Hippocampal formation (tissue), 2 donors: ENCODE measurements at regions not wholly inside any gene's neighbourhood (a gene's known extent, or its start where the extent isn't known, plus 50 kb on each side); places are given as distances from the start of the nearest gene placed in this dataset.

Source experiments
- DNase-seq, 2 donors: peaks; one replicate each; lab custom pipeline; 2025; lab: John Stamatoyannopoulos, UW

DNA sequence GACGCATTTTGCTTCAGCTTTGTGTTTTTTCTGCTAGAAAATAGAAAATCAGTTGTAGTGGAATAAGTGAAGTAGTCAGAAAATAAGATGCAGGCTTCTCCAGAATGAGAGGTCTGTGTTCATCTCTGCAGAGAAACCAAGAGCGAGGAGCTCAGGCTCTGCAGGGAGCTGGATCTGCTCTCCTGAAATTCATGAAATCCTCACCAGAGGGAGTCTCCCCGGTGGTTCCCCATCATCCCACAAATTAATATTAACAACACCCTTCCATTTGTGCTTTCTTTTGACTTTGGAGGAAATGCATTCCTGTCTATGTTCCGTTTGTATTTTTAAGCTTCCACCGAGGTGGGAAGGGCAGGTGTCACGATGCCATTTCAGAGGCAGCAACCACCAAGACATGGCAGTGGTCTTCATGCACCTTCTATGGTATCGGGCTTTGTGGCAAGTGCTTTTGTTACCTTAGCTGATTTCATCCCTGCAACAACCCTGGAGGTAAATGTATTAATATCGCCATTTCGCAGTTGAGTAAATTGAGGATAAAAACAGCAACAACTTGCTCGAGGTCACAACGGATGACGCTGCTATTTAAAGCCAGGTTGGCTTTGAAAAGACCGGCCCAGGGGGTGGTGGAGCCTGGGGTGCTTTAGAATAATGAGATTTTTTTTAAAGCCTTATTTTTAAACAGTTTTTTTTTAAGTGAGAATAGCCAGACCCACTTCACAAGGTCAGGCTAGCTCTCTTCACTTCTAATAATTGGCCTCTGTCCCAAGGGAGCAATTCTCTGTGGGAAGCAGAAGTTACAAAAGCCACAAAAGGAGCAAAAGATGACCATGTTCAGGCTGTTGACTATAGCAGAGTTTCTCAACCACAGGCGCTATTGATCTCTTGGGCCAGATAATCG, 367.6 kb upstream of the ERCC4 start:
- DNase-seq, result no peak

DNA sequence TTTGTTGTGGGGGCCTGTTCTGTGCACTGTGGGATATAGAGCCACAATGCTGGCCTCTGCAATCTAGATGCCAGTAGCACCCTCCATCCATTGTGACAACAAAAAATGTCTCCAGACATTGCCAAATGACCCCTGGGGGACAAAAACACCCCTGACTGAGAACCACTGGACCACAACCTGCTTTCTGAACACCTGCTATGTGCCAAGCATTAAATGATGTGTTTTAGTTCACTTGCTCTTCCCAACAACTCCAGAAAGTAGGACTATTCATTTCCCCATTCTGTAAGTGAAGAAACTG, 367.0 kb upstream of the ERCC4 start:
- DNase-seq, result no peak

- DNase-seq, result no peak
These were observed 366.4 kb upstream of the ERCC4 start for GRCh38 chr16:13553453-13553985.

DNA sequence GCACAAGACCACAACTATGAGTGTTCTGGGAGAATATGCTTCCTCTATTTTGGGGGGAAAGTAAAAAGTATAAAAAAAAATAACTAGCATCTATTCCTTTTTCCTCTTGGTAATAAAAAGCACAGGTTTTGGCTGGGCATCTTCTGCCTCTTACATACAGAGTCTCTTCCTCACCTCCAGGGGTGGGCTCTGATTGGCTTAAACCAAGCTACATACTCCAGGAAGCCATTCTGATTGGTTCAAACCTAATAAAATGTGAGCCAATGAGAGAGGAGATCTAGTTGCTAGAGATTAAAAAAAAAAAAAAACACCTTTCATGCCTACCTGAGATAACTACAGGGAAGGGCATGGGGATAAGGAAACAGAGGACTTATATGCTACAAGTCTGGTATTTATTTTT, 365.9 kb upstream of the ERCC4 start:
- no peak for DNase-seq

- DNase-seq, result no peak
These were observed 365.3 kb upstream of the ERCC4 start for GRCh38 chr16:13554643-13555042.

- DNase-seq, result no peak
These were observed 362.5 kb upstream of the ERCC4 start for GRCh38 chr16:13557418-13557817.

DNA sequence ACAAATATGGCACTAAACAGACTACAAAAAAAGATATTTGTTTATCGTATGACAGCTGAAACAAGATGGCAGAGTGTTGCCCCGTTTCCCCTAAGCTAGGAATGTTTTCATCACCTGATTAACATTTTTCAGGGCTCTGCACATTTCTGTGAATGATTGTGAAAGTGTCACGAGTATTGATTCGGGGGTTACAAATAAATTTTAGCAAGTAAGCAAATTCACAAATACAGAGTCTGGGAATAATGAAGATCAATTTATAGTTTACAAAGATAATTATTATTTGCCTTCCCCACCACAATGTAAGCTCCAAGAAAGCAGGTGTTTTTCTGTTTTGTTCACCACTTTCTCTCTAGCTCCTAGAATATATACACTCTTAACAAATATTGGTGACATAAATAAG, 361.2 kb upstream of the ERCC4 start:
- DNase-seq, result no peak

GRCh38 chr16:13559624-13560023, 360.3 kb upstream of the ERCC4 start:
- DNase-seq, result no peak

DNA sequence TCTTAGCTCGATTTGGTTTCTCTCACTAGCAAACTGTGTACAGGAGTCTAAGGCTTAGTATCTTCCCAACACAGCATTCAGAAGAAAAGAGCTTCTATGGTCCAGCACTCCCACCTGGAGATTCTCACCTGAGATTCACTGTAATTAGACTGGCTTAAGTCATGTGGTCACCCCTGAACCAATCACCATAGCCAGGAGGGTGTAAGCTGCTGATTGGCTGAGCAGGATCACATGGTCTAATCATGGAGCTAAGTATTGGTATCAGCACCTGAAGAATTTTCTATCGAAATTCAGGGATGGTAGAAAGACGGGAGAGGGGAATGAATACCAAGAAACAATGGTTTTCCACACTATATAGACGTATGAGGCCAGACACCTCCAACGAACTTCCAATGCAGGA, 359.8 kb upstream of the ERCC4 start:
- no peak for DNase-seq

DNA sequence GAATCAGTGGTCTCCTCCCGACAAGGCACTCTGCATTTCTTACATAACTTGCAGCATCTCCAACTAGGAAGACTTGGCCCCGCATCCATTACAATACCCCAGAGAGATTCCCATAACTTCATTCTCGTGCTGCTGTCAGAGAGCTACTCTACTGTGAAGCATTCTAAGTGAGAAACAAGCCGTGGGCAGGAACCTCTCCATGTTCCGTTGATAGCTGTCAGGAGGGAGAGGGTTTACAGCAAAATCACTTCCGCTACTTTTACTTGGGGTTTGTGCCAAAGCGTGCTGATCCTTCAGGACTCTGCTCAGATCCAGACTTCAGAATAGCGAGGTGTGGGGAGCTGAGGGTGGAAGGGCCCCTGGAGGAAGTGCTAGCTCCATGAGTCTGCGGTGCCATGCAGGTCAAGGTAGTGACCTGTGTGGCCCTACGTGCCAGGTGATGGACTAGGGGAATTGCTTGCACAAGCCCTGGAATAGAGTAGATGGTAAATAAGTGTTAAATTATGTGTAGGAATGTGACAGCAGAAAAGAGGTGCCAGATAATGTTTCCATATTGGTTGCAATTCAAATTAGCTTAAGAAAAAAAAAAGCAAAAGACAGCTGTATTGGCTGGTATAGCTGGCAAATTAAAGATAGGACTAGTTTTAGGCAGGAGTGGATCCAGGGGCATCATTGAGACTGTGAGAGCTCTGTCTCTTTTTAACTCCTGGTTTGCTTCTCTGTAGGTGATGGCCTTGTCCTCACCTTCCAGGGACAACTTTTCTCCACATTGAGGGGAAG, 358.5 kb upstream of the ERCC4 start:
- DNase-seq, result no peak

- no peak for DNase-seq
These were observed 351.2 kb upstream of the ERCC4 start for GRCh38 chr16:13568803-13569202.

DNA sequence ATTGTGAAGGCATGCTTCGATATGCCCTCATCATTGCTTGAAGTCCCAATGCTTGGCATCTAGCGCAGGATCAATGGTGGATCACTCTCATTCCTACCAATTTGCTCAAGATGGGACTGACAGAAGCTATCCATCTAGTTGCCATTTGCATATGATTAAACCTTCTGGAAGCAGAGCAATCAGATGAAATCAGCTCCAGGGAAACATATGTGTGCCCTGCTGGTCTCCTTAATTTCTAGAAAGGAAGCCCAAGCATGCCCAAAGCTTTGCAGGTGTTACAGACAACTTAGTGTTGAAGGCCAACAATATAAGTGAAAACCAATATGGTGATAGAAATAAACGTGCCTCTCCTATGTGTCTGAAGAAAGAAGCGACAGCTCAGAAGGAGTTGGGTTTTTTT, 350.0 kb upstream of the ERCC4 start:
- no peak for DNase-seq

- no peak for DNase-seq
These were observed 348.9 kb upstream of the ERCC4 start for GRCh38 chr16:13571036-13571435.

DNA sequence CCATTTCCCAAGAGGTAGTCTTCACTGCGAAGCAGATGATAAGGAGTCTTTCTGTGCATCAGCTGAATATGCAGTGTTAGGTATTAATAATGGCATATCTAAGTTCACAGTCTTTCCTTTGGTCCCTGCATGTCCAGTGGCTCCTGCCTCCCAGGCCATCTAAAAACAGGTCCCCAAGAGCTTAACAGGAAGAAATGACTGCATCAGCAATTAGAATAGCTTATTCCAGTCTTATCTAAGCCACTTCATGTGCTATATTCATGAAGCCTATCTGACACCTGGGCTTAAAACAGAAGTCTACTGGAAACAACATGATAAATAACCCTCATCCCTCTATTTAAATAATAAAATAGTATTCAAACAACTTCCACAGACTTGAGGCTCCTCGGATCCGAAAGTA, 346.1 kb upstream of the ERCC4 start:
- no peak for DNase-seq

DNA sequence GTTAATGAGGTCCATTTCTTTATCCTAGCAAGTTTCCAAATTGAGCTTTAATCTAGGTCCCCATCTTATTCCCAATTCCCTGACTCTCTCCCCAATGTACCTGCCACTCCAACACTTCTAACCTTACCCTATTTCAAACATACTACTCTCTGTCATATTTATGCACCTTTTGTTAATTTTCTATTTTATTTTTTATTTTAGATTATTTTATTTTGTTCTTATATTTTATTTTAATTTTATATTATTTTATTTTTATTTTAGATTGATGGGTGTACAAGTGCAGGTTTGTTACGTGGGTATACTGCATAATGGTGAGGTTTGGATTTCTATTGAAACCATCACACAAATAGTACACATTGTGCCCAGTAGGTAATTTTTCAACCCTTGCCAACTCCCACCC, 333.9 kb upstream of the ERCC4 start:
- DNase-seq, result no peak

DNA sequence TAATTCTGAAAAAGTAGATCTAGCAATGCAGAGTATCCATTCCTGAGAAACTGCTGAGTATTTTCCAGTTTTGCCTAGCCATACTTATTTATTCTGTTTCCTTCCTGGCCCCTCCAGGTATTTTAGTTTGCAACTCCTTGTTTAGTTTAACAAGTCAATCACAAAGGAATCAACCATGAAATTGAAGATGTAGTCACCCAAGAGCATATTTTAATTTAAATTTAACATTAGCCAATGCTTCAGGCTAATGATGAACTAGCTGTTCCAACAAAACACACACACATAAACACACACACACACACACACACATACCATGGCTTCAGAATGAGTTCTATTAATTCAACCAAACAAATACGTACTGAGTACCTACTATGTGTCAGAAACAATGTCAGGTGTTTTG, 332.8 kb upstream of the ERCC4 start:
- DNase-seq, result no peak

- no peak for DNase-seq
These were observed 325.1 kb upstream of the ERCC4 start for GRCh38 chr16:13594823-13595222.

DNA sequence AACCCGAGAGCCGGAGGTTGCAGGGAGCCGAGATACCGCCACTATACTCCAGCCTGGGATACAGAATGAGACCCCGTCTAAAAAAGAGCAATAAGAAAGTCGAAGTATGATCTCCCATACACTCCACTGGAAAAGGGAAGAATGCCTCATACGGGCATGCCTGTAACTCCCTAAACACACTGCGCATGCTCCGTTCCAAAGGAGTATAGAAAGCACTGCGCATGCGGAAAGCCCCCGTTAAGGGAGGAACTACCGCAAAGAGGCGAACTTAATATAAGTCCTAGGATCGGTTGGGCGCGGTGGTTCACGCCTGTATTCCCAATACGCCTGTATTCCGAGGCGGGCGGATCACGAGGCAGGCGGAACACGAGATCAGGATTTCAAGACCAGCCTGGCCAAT, 313.1 kb upstream of the ERCC4 start:
- DNase-seq, result no peak

DNA sequence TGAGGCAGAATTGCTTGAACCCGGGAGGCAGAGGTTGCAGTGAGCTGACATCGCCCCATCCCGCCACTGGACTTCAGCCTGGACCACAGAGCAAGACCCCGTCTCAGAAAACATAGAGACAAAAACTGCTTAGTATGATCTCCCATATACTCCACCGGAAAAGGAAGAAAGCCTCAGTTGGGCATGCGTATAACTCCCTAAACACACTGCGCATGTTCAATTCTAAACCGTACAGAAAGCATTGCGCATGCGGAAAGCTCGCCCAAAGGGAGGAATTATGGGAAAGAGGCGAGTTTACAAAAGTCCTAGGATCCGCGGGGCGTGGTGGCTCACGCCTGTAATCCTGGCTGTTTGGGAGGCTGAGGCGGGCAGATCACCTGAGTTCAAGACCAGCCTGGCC, 312.7 kb upstream of the ERCC4 start:
- DNase-seq, result no peak

- no peak for DNase-seq
These were observed 308.4 kb upstream of the ERCC4 start for GRCh38 chr16:13611596-13611995.

GRCh38 chr16:13612623-13613022, 307.3 kb upstream of the ERCC4 start:
- DNase-seq, result no peak

- no peak for DNase-seq
These were observed 306.8 kb upstream of the ERCC4 start for GRCh38 chr16:13613165-13613564.

GRCh38 chr16:13621639-13622038, 298.3 kb upstream of the ERCC4 start:
- DNase-seq, result no peak
